ENCODE measurements at regions not wholly inside any gene's neighbourhood (a gene's known extent, or its start where the extent isn't known, plus 50 kb on each side); places are given as distances from the start of the nearest gene placed in this dataset.

- no peak for DNase-seq
These were observed 135.0 kb upstream of the ARL4C start for GRCh38 chr2:234631646-234632514.

GRCh38 chr2:234630801-234631261 is 133.9 kb upstream of the ARL4C start:
- no peak for DNase-seq

- no peak for DNase-seq
These were observed 132.7 kb upstream of the ARL4C start for GRCh38 chr2:234629596-234629995.

DNA sequence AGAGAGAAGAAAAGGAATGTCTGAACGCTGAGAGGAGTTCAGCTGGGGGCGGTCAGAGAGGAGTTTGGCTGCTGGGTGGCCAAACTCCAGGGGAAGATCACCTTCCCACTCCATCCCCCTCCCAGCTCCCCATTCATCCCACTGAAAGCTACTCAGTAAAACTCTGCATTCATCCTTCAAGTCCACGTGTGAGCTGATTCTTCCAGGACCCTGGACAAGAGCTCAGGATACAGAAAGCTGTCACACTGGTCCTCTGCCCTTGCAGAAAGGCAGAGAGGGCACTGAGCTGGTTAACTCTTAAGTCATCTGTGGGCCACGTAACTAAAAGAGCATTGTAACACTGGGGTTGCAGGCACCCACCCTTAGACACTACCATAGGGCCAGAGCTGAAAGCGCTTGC is 132.1 kb upstream of the ARL4C start:
- DNase-seq = no peak

DNA sequence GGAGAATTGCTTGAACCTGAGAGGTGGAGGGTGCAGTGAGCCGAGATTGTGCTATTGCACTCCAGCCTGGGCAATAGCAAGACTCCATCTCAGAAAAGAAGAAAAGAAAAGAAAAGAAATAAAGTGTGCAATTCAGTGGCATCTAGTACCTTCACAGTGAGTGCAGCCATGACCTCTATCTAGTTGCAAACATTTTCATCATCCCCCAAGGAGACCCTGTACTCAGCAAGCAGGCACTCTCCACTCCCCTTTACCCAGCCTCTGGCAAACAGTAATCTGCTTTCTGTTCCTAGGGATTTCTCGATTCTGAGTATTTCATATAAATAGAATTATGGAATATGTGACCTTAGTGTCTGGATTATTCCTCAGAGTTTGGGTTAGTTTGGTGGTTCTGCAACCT is 130.4 kb upstream of the ARL4C start:
- no peak for DNase-seq

DNA sequence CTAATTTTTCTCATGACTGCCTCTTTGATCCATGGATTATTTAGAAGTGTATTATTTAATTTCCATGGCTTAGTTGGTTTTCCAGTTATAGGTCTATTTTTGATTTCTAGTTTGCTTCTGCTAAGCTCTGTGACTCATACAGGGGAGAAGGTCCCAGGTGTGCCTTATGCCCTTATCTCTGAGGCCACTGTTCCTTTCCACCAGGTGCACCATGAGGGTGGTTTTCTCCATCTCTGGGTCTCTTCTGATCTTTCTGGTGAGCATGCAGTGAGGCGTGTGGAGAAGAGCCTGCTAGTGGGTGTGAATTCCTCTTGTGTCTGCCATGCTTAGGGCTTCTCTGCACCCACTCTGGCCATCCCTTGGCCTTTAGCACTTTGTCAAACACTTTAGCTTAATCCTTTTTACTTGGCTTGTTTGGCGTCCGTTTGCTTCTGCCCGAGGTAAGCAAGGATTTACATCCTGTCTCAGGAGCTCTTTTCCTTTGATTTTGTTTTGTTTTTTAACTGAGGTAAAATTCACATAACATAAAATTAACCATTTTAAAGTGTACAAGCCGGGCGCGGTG is 129.8 kb upstream of the ARL4C start:
- DNase-seq = no peak

DNA sequence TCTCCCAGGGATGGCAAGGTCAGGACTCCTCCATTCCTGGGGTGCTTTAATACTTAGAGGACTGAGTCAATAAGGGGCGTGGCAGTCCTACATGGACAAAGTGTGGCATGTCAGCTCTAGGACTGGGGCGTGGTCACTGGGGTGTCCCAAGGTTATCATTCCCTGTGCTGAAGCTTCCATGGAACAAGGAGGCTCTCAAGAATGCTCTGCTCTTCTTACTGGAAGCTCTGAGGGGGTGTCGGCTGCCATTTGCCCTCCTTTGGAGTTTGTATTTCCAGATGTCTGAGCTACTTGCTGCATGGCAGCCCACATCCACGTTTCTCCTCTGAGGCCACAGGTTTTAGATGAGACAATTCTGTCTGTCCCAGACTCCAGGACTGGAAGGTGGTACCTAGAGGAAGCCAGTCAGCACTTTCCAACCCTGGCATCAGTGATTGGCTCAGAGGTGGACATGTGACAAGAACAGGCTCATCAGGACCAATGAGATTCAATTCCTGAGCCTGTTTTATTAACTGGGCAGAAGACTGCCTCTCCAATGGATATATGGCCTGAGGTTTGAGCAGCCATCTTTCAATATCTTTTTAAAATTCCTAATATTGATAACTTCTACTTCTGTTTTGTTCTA is 128.9 kb upstream of the ARL4C start:
- DNase-seq = no peak

GRCh38 chr2:234623521-234623991 is 126.7 kb upstream of the ARL4C start:
- DNase-seq = no peak

- DNase-seq = no peak
These were observed 124.2 kb upstream of the ARL4C start for GRCh38 chr2:234621120-234621519.

DNA sequence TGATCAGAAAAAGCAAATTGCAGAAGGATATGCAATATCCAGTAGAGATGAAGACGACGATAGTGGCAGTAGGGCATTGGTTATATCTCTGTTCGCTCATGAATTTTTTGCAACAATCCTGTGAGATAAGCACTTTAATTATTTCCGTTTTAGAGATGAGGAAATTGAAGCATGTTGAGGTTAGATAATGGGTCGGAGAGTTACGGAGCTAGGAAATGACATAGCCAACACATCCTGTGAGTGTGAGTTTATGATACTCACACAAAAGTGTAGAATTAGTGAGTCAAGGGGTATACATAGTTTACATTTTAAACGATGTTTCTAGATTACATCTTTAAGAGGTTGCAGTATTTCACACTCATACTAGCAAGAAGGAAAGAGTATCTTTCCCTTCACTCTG is 123.1 kb upstream of the ARL4C start:
- DNase-seq = no peak

DNA sequence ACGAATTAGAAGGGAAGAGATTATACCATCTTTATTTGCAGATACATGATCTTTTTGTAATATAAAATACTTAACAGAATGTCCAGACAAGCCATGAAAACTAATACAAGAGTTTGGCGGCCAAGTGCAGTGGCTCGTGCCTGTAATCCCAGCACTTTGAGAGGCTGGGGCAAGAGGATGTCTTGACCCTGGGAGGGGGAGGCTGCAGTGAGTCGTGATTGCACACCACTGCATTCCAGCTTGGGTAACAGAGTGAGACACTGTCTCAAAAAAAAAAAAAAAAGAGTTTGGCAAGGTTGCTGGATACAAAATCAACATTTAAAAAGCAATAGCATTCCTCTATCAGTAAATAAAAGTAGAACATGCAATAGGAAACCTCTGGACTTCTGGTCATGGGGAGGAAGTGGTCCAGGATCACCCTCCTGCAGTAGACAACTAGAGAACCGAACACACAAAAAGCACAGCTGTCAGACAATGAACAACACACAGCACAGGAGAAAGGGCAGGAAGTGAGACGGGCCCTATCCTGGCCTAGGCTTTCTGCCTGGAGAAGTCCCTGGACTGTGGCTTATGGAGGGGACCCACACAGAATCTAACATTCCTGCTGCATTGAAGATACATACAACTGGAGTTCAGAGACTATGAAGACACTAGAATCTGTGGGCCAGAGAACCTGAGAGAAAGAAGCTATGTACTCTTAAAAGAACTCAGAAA is 118.9 kb upstream of the ARL4C start:
- DNase-seq = no peak

GRCh38 chr2:234611209-234611608 is 114.3 kb upstream of the ARL4C start:
- DNase-seq = no peak

DNA sequence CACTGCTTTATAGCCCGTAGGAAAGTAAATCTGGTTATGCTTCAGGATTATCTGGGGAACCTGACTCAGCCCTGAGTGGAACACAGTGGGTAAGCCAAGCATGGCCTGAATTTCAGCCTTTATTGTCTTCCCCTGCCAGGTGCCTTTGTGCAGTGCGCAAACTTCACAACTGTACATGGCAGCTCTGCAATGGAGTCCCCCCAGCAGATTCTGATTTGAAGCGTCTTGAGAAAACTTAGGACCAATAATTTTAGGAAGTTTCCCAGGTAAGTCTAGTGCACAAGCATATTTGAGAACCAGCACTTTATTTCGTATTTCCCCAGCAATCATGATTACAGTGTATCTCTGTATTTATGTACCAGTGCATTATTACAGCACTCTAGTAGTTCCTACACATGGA is 112.1 kb upstream of the ARL4C start:
- no peak for DNase-seq

- no peak for DNase-seq
These were observed 110.8 kb upstream of the ARL4C start for GRCh38 chr2:234607691-234608090.

DNA sequence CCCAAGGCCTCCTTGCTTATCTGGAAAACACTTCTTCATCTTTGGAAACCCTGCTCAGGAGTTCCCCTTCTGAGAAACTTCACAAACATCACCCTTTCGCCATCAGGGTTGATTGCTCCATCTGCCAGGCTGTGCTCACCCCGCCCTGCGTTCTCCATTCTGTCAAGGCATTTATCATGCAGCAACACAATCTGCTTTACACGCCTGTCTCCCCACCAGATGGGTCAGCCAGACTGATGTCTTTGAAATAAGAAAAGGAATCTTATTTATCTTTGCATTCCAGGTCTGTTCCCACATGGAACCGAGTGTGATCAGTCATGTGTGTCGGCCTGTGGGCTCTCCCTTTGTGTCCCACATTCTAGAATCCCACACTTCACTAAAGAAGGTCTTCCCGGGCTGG is 110.0 kb upstream of the ARL4C start:
- no peak for DNase-seq

- no peak for DNase-seq
These were observed 106.7 kb upstream of the ARL4C start for GRCh38 chr2:234603619-234604018.

DNA sequence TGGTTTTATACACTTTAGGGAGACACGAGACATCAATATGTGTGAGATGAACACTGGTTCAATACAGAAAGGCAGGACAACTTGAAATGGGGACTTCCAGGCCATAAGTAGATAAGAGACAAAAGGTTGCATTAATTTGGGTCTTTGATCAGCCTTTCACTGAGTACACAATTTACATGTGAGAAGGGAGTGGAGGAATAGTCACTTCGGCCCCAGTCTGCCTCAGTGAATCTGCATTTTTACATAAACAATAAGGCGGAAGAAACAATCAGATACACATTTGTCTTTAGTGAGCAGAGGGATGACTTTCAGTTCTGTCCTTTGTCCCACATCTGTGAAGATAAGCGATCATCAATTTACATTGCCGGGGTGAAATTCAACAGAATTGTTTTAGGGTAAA is 104.3 kb upstream of the ARL4C start:
- DNase-seq = no peak

DNA sequence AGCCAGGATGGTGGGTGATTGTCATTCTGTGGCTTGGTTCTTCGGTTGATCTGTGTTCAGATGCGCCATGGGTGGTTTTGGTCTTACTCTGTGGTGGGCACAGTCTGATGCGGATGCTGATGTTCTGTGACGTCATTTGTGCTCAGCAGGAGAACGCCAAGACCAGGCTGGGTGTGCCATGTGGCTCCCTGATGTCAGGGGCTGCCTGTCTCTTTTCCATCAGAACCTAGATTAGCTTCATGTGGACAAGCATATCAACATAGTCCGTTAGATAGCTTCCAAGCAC is 100.6 kb upstream of the ARL4C start:
- DNase-seq = no peak

GRCh38 chr2:234596696-234597575 is 100.1 kb upstream of the ARL4C start:
- DNase-seq = no peak

- no peak for DNase-seq
These were observed 98.9 kb upstream of the ARL4C start for GRCh38 chr2:234595829-234596228.

- DNase-seq = no peak
These were observed 97.8 kb upstream of the ARL4C start for GRCh38 chr2:234594715-234595114.

DNA sequence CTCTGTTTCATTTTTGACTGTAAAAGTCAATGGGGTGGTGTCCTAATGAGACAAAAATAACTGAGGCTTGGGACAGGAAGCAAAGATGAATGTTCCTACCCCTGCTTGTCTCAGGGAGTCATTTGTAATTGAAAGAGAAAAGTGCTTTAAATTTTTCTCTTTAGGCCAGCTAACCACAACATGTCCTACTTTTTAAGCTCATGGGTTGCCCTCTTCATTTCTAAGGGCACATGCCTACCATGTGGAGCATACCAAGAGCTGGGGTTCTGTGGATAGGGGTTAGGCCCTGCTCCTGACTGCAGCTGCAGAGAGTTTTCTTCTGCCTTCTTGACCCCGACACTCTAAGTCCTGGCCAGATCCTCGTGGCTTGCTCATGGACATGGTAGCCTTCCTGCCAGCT is 96.8 kb upstream of the ARL4C start:
- no peak for DNase-seq

DNA sequence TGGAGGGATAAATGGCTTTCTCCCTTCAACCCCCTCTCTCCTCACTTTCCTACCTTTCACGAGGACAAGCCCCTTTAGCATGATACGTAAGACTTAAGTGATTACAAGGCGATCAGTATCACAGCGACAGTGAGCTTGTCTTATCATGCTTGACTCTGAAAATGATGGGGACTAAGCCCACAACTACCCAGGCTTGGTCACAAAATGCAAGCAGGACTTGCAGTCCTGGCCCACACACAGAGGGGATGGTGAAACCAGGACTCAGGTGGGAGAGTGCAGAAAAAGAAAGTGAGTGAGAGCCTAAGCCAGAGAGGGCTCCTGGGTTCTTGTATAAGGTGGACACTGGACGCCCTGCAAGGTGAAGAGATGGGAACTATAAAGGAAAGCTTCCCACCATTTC is 95.7 kb upstream of the ARL4C start:
- no peak for DNase-seq

All from NCI-H526 treated with DMSO at 0.1 percent for 48 hours (cell line).